Peyer's patch (tissue), 4 donors: ENCODE measurements at regions not wholly inside any gene's neighbourhood (a gene's known extent, or its start where the extent isn't known, plus 50 kb on each side); places are given as distances from the start of the nearest gene placed in this dataset.
"Not testable (repeated sequence)": the region's sequence is repeated elsewhere in the genome, so short reads cannot be mapped to it uniquely, and the experiment has no call there.

Experiments
- DNase-seq, 3 donors: peaks; one replicate each; pipeline ENCODE4 v3.0.0-alpha.2; 2017 to 2019
- H3K27ac ChIP-seq, 4 donors: fragments of 200-600 bp; sonication (generic); one replicate each; pipeline ENCODE4 v1.5.1; 2016 to 2019
- H3K27me3 ChIP-seq, 2 donors: fragments of 200-600 bp; sonication (generic); one replicate each; pipeline ENCODE4 v1.5.1; 2019
- H3K36me3 ChIP-seq, 3 donors: fragments of 200-600 bp; sonication (generic); one replicate each; pipeline ENCODE4 v1.5.1; 2016 to 2019
- H3K4me1 ChIP-seq, 4 donors: fragments of 200-600 bp; sonication (generic); one replicate each; pipeline ENCODE4 v1.5.1; 2016 to 2019
- H3K4me3 ChIP-seq, 4 donors: fragments of 200-600 bp; sonication (generic); 1 replicate in 3 of 4; 2 replicates in 1 of 4; pipeline ENCODE4 v1.5.1; 2016 to 2019; ENCODE audit warnings: mild to moderate bottlenecking in 1 of 4
- H3K9me3 ChIP-seq, 4 donors: fragments of 200-600 bp; sonication (generic); one replicate each; pipeline ENCODE4 v1.5.1; 2016 to 2019; ENCODE audit warnings: mild to moderate bottlenecking in 1 of 4
- CTCF ChIP-seq, 6 experiments: fragments of 450-650 bp in 4 of 6; fragments of 200-600 bp in 2 of 6; sonication (generic) in 1 of 6; IDR thresholded peaks; one replicate each; pipeline ENCODE4 v1.5.1; 2017 to 2019; ENCODE audit warnings: antibody characterized with exemption in 6 of 6, mild to moderate bottlenecking in 3 of 6, moderate library complexity in 1 of 6
- POLR2A ChIP-seq, 2 donors: fragments of 450-650 bp; IDR thresholded peaks; one replicate each; pipeline ENCODE4 v1.5.1; 2017; ENCODE audit warnings: antibody characterized with exemption in 2 of 2, mild to moderate bottlenecking in 2 of 2, moderate library complexity in 2 of 2

GRCh38 chr6:133788556-133788955 is 100.4 kb upstream of the TCF21 start:
- Histone ChIP-seq H3K4me3 (no peak overlapping the region), H3K9me3 (no peaks in the 10 kb centered on the region), H3K27me3 (no peaks in the 10 kb centered on the region), H3K4me1 (no peaks in the 10 kb centered on the region), H3K36me3 (no peaks in the 10 kb centered on the region), H3K27ac (no peak overlapping the region)
- no peak for TF ChIP-seq POLR2A (IDR thresholded peaks at IDR 0.05)
- TF ChIP-seq CTCF (IDR thresholded peaks at IDR 0.05): no peak
- no peak for DNase-seq

- H3K27ac ChIP-seq, H3K4me3 ChIP-seq, H3K9me3 ChIP-seq, H3K36me3 ChIP-seq, DNase-seq, H3K4me1 ChIP-seq, H3K27me3 ChIP-seq: not testable (repeated sequence)
Observed at GRCh38 chr6:133789449-133789848, 99.5 kb upstream of the TCF21 start.

GRCh38 chr6:133790756-133791155 is 98.2 kb upstream of the TCF21 start:
- H3K36me3 ChIP-seq, H3K27me3 ChIP-seq, H3K4me3 ChIP-seq, H3K9me3 ChIP-seq, H3K4me1 ChIP-seq, H3K27ac ChIP-seq, DNase-seq: not testable (repeated sequence)

- H3K4me1 ChIP-seq, H3K27me3 ChIP-seq: not testable (repeated sequence)
Observed at GRCh38 chr6:133795051-133795450, 93.9 kb upstream of the TCF21 start.

GRCh38 chr6:133796235-133796634 is 92.7 kb upstream of the TCF21 start:
- H3K36me3 ChIP-seq: no peaks in the 10 kb centered on the region
- no peaks in the 10 kb centered on the region for H3K9me3 ChIP-seq
- H3K27me3 ChIP-seq: no peaks in the 10 kb centered on the region
- DNase-seq: no peak
- TF ChIP-seq CTCF (IDR thresholded peaks at IDR 0.05) (no peak), POLR2A (IDR thresholded peaks at IDR 0.05) (no peak)
- no peaks in the 10 kb centered on the region for H3K4me1 ChIP-seq
- no peak overlapping the region for H3K4me3 ChIP-seq
- no peak overlapping the region for H3K27ac ChIP-seq

More at GRCh38 chr6:133795051-133795450, 93.9 kb upstream of the TCF21 start:
- DNase-seq, H3K36me3 ChIP-seq, H3K27ac ChIP-seq, H3K9me3 ChIP-seq, H3K4me3 ChIP-seq: not testable (repeated sequence)

GRCh38 chr6:133799043-133799442 is 89.9 kb upstream of the TCF21 start:
- H3K4me3 ChIP-seq: no peak overlapping the region
- H3K27ac ChIP-seq: no peak overlapping the region
- H3K4me1 ChIP-seq: no peaks in the 10 kb centered on the region
- H3K27me3 ChIP-seq: no peaks in the 10 kb centered on the region
- TF ChIP-seq CTCF (IDR thresholded peaks at IDR 0.05) (no peak), POLR2A (IDR thresholded peaks at IDR 0.05) (no peak)
- H3K36me3 ChIP-seq: no peaks in the 10 kb centered on the region
- no peak for DNase-seq
- no peaks in the 10 kb centered on the region for H3K9me3 ChIP-seq

GRCh38 chr6:133802861-133803260 is 86.1 kb upstream of the TCF21 start:
- Histone ChIP-seq H3K36me3 (no peaks in the 10 kb centered on the region), H3K27ac (no peak overlapping the region), H3K4me1 (no peaks in the 10 kb centered on the region), H3K9me3 (no peaks in the 10 kb centered on the region), H3K27me3 (no peaks in the 10 kb centered on the region), H3K4me3 (no peak overlapping the region)
- TF ChIP-seq POLR2A (IDR thresholded peaks at IDR 0.05) (no peak), CTCF (IDR thresholded peaks at IDR 0.05) (no peak)
- DNase-seq: no peak
